GM12875 (cell line): ENCODE measurements at regions not wholly inside any gene's neighbourhood (a gene's known extent, or its start where the extent isn't known, plus 50 kb on each side); places are given as distances from the start of the nearest gene placed in this dataset.
A peak's percentile ranks its signal among the peaks of the same experiment; 100 is the strongest.

ENCODE experiments used
- H3K4me3 ChIP-seq: one replicate; pipeline ENCODE4 v1.5.1; 2011; ENCODE audit warnings: low read depth, low read length, control low read depth
- CTCF ChIP-seq: IDR thresholded peaks from 2 replicates; pipeline ENCODE4 v1.5.1; 2011; ENCODE audit warnings: low read depth, mild to moderate bottlenecking, control low read depth, inconsistent platforms, low read length, moderate library complexity, borderline replicate concordance; ENCODE audit not compliant: insufficient read depth

DNA sequence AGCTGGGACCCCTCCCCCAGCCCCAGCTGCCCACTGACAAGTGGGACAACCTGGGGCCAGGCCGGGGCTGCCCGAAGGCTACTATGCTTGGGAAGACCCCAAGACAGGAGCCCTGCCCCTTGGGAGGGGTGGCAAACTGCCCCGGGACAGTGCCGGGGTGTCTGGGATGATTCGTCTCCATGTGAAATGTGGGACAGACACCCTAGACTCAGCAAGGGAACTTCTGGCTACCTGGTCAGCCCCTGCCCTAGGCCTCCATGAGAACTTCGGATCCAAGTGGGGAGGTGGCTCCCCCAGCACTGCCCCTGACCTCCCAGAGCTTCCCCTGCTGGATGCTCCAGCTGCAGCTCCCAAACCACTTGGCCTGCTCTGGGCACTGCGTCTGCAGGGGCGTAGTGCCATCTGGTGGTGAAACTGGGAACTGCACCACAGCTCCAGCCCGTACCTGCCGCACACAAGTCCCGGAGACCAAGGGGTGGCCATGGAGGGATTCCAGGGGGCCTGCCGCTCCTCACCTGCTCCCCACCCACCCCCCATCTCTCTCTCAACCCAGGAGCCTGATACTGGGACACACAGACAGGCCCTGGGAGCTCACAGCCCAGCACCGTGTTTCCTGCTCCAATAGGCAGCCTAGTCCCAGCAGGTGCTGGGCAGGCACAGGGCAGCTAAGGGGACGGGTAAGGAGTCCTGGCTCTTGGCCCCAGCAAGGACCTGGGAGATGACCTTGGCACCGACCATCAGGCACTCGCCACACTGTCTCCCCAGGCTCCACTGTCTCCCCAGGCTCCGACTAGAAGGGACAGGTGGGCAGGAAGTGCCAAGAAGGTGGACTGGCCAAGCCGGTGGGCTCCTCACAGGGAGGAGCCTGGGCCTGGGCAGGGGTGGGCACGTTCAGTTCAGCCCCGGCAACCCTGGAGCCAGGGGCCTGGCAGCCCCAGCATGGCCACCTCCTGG is 194.1 kb downstream of the IGLL1 start:
- no peak overlapping the region for H3K4me3 ChIP-seq
- peak; percentile 98 for TF ChIP-seq CTCF

GRCh38 chr22:23384923-23385677 is 195.0 kb downstream of the IGLL1 start:
- no peak for TF ChIP-seq CTCF
- H3K4me3 ChIP-seq, result no peak overlapping the region

DNA sequence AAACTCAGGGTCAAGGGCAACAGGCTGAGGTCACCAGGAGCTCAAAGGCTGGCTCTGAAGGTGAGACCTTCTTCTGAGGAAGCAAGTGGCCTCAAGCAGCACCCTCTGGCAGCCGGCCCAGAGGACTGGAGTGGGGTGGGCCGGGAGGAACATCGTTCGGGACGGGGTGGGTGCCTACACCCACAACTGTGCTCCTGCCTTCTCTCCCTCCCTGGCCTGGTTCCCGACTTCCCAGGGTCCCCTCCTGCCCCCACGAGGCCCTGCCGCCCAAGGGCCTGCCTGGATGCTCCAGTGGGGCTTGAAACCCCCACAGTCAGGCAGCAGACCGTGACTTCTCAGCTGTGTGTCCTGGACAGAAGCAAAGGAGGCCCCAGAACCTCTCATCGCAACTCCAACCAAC is 195.7 kb downstream of the IGLL1 start:
- TF ChIP-seq CTCF, result no peak
- no peak overlapping the region for H3K4me3 ChIP-seq

DNA sequence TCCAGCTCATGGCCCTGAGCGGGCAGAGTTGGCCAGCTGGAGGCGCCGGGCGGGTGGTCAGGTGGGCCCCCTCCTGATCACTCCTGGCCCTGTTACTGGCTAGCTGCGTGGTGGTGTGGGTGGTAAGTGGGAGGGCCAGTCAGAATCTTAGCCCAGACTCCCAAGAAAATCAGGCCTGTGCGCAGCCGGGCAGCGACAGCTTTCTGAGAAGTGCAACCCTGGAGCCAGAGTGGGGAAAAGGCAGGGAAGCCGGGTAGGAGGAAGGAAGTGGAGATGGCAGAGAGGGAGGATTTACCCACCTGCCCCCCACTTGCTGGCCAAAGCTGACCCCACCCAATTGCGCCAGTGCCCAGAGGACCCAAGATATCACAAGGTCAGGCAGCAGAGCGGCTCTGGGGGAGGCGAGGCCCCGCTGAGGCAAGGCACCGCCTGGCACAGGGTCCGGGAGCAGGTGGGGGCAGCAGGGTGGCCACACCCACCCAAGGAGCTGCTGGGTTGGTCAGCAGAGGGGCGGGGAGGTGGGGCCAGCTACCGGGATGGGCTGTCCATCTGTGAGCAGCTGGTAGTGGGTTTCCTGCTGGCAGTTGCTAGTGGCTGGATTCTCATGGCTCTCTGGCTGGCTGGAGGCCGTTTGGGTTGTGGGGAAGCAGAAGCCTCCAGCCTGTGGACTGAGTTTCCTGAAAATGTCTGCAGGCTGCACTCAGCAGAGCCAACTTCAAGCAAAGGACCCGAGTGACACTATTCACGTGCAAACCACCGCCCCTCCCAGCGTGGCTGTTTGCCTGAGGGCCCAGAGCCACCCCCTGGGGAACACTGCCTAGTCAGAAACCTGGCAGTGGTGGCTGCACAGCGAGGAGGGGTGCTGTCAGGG is 196.4 kb downstream of the IGLL1 start:
- TF ChIP-seq CTCF, result no peak
- no peak overlapping the region for H3K4me3 ChIP-seq

GRCh38 chr22:23382428-23383218 is 197.5 kb downstream of the IGLL1 start:
- H3K4me3 ChIP-seq, result no peak overlapping the region
- TF ChIP-seq CTCF, result no peak
